GM18909 (cell line): ENCODE measurements at regions not wholly inside any gene's neighbourhood (a gene's known extent, or its start where the extent isn't known, plus 50 kb on each side); places are given as distances from the start of the nearest gene placed in this dataset.
A peak's percentile ranks its signal among the peaks of the same experiment; 100 is the strongest.
"Not testable (repeated sequence)": the region's sequence is repeated elsewhere in the genome, so short reads cannot be mapped to it uniquely, and the experiment has no call there.

Experiments
- ATAC-seq: cut with Tn5 transposase; IDR thresholded peaks from one replicate; pipeline ENCODE4 v1.9.1; 2021; ENCODE audit warnings: mild to moderate bottlenecking; ENCODE audit not compliant: unreplicated experiment, poor library complexity

- not testable (repeated sequence) for ATAC-seq
These were observed 415.5 kb downstream of the FOXD4L4 start for GRCh38 chr9:66152406-66152805.

- peak; percentile 70 for ATAC-seq
These were observed 416.2 kb downstream of the FOXD4L4 start for GRCh38 chr9:66153021-66153725.

GRCh38 chr9:66153971-66154691, 417.2 kb downstream of the FOXD4L4 start:
- ATAC-seq, result not testable (repeated sequence)

- not testable (repeated sequence) for ATAC-seq
These were observed 445.4 kb downstream of the FOXD4L4 start for GRCh38 chr9:66182316-66182715.

- not testable (repeated sequence) for ATAC-seq
These were observed 446.7 kb downstream of the FOXD4L4 start for GRCh38 chr9:66183648-66184047.

- ATAC-seq, result not testable (repeated sequence)
These were observed 460.3 kb downstream of the FOXD4L4 start for GRCh38 chr9:66197199-66197598.

- not testable (repeated sequence) for ATAC-seq
These were observed 461.5 kb downstream of the FOXD4L4 start for GRCh38 chr9:66198421-66198820.

- not testable (repeated sequence) for ATAC-seq
These were observed 469.7 kb downstream of the FOXD4L4 start for GRCh38 chr9:66206617-66207016.

GRCh38 chr9:66207914-66208313, 471.0 kb downstream of the FOXD4L4 start:
- not testable (repeated sequence) for ATAC-seq

- not testable (repeated sequence) for ATAC-seq
These were observed 507.8 kb downstream of the FOXD4L4 start for GRCh38 chr9:66244763-66245162.

GRCh38 chr9:66245481-66245880, 508.5 kb downstream of the FOXD4L4 start:
- ATAC-seq, result not testable (repeated sequence)

GRCh38 chr9:66257581-66257980, 520.6 kb downstream of the FOXD4L4 start:
- ATAC-seq, result not testable (repeated sequence)

- not testable (repeated sequence) for ATAC-seq
These were observed 524.6 kb downstream of the FOXD4L4 start for GRCh38 chr9:66261576-66261975.

- ATAC-seq, result not testable (repeated sequence)
These were observed 526.7 kb downstream of the FOXD4L4 start for GRCh38 chr9:66263621-66264020.

- not testable (repeated sequence) for ATAC-seq
These were observed 527.8 kb downstream of the FOXD4L4 start for GRCh38 chr9:66264786-66265185.

- ATAC-seq, result not testable (repeated sequence)
These were observed 529.3 kb downstream of the FOXD4L4 start for GRCh38 chr9:66266202-66266601.

- ATAC-seq, result not testable (repeated sequence)
These were observed 530.0 kb downstream of the FOXD4L4 start for GRCh38 chr9:66266856-66267430.

GRCh38 chr9:66267684-66268083, 530.7 kb downstream of the FOXD4L4 start:
- not testable (repeated sequence) for ATAC-seq

GRCh38 chr9:66269024-66269423, 532.1 kb downstream of the FOXD4L4 start:
- ATAC-seq, result not testable (repeated sequence)

- not testable (repeated sequence) for ATAC-seq
These were observed 532.8 kb downstream of the FOXD4L4 start for GRCh38 chr9:66269783-66270182.

- ATAC-seq, result not testable (repeated sequence)
These were observed 541.9 kb downstream of the FOXD4L4 start for GRCh38 chr9:66278809-66279208.
